ENCODE measurements at regions not wholly inside any gene's neighbourhood (a gene's known extent, or its start where the extent isn't known, plus 50 kb on each side); places are given as distances from the start of the nearest gene placed in this dataset.

DNA sequence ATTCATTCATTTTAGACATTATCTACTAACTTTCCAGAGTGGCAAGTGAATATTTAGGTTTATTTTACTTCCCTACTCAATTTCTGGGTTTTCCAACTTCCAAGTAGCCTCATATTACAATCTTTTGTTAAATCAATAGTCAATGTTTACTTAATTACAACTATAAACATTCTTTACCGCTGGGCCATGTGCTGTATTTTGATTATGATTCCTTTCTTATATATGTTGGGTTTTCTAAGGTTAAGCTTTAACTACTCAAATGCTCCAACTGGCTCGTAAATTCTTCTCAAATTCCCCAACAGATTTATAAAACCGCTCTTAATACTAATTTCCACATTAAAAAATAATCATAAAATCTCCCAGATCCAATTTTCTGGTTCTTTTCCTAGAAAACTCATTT, 110.1 kb upstream of the ABCA1 start:
- intact Hi-C loops (cut with micrococcal nuclease; ENCODE audit: unreplicated experiment), result no loop called here
- H2AFZ ChIP-seq (ENCODE audit: low read length), result no peak overlapping the region
- H3K9me2 ChIP-seq (ENCODE audit: insufficient read depth, low read length), result no peaks in the 10 kb centered on the region
- no peaks in the 10 kb centered on the region for H3K36me3 ChIP-seq (ENCODE audit: insufficient read depth, low read length)
- no peaks in the 10 kb centered on the region for H3K79me2 ChIP-seq (ENCODE audit: insufficient read depth, low read depth, low read length)
- no TSS peak for BruUV-seq (replicated peaks)
- H4K20me1 ChIP-seq (ENCODE audit: insufficient read depth, low read length), result no peaks in the 10 kb centered on the region
- peaks cover 10% of the 10 kb centered on the region for H3K9me3 ChIP-seq (ENCODE audit: low read length)
- no peak overlapping the region for H3K4me3 ChIP-seq (ENCODE audit: low read depth, low read length, poor library complexity, severe bottlenecking)
- ChIA-PET POLR2A (no interaction called here), CTCF (ENCODE audit: unreplicated experiment) (no interaction called here)
- H3K4me2 ChIP-seq (ENCODE audit: low read length), result no peak overlapping the region
- TF ChIP-seq CTCF (conservative IDR thresholded peaks at IDR 0.05; ENCODE audit: low read length) (no peak), EZH2phosphoT487 (IDR thresholded peaks at IDR 0.05; ENCODE audit: borderline replicate concordance, low read depth, low read length) (no peak)
- peaks cover 16% of the 10 kb centered on the region for H3K4me1 ChIP-seq (ENCODE audit: insufficient read depth, low read length, poor library complexity, severe bottlenecking)
- DNase-seq (ENCODE audit: low spot score), result no peak
- H3K27ac ChIP-seq (ENCODE audit: low read depth, low read length, poor library complexity, severe bottlenecking), result no peak overlapping the region

GRCh38 chr9:105039175-105039799, 111.3 kb upstream of the ABCA1 start:
- TF ChIP-seq EZH2phosphoT487 (IDR thresholded peaks at IDR 0.05; ENCODE audit: borderline replicate concordance, low read depth, low read length) (no peak), CTCF (conservative IDR thresholded peaks at IDR 0.05; ENCODE audit: low read length) (no peak)

DNA sequence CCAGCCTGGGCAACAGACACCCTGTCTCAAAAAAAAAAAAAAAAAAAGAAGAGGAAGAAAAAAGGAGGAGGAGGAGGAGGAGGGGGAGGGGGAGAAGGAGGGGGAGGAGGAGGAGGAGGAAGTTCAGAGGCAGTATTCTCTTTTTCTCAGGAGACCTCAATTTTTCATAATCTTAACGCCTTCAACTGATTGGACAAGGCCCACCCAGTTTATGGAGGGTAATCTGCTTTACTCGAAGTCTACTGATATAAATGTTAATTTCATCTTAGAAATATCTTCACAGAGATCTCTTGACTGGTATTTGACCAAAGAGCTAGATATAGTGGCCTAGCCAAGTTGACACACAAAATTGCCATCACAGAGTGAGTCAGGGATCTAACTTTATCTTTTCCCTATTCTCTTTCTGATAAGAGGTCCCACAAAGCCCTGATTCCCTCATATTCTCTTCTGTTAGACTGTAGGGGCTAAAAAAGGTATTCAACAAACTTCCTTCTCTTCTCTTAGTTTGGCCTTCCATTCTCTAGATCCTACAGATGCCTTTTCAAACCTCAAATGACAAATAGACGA, 115.5 kb upstream of the ABCA1 start:
- CTCF ChIA-PET (ENCODE audit: unreplicated experiment), result no interaction called here
- H3K36me3 ChIP-seq (ENCODE audit: insufficient read depth, low read length), result no peaks in the 10 kb centered on the region
- intact Hi-C loops (cut with micrococcal nuclease; ENCODE audit: unreplicated experiment), result no loop called here

More at GRCh38 chr9:105039175-105039799, 111.3 kb upstream of the ABCA1 start:
- Histone ChIP-seq H3K4me1 (ENCODE audit: insufficient read depth, low read length, poor library complexity, severe bottlenecking) (peaks cover 16% of the 10 kb centered on the region), H3K4me2 (ENCODE audit: low read length) (peak overlapping the region; percentile 47), H3K9me2 (ENCODE audit: insufficient read depth, low read length) (no peaks in the 10 kb centered on the region), H3K27ac (ENCODE audit: low read depth, low read length, poor library complexity, severe bottlenecking) (no peak overlapping the region), H4K20me1 (ENCODE audit: insufficient read depth, low read length) (no peaks in the 10 kb centered on the region), H3K4me3 (ENCODE audit: low read depth, low read length, poor library complexity, severe bottlenecking) (no peak overlapping the region), H3K36me3 (ENCODE audit: insufficient read depth, low read length) (no peaks in the 10 kb centered on the region), H3K79me2 (ENCODE audit: insufficient read depth, low read depth, low read length) (no peaks in the 10 kb centered on the region), H3K9me3 (ENCODE audit: low read length) (no peaks in the 10 kb centered on the region; the same call in 1 of the 2 replicates), H2AFZ (ENCODE audit: low read length) (peak overlapping the region; percentile 67)
- CTCF ChIA-PET (ENCODE audit: unreplicated experiment), result no interaction called here
- POLR2A ChIA-PET, result interaction anchor here (0.5 to 0.7 kb wide), 2 partner anchors 112 to 146 kb away, joined by 3 to 5 read pairs; no protein-coding TSS in a partner anchor
- no TSS peak for BruUV-seq (replicated peaks)
- intact Hi-C loops (cut with micrococcal nuclease; ENCODE audit: unreplicated experiment), result no loop called here
- peak; percentile 70 for DNase-seq (ENCODE audit: low spot score)

More for the DNA sequence above, 115.5 kb upstream of the ABCA1 start:
- no peaks in the 10 kb centered on the region for H3K9me2 ChIP-seq (ENCODE audit: insufficient read depth, low read length)
- POLR2A ChIA-PET, result interaction anchor here (0.9 to 1.1 kb wide), 2 partner anchors 13 to 281 kb away, joined by 3 to 4 read pairs; no protein-coding TSS in a partner anchor
- DNase-seq (ENCODE audit: low spot score), result no peak
- no peak overlapping the region for H3K27ac ChIP-seq (ENCODE audit: low read depth, low read length, poor library complexity, severe bottlenecking)
- TF ChIP-seq CTCF (conservative IDR thresholded peaks at IDR 0.05; ENCODE audit: low read length) (no peak), EZH2phosphoT487 (IDR thresholded peaks at IDR 0.05; ENCODE audit: borderline replicate concordance, low read depth, low read length) (no peak)
- H3K9me3 ChIP-seq (ENCODE audit: low read length), result no peaks in the 10 kb centered on the region; the same call in 1 of the 2 replicates
- no peaks in the 10 kb centered on the region for H4K20me1 ChIP-seq (ENCODE audit: insufficient read depth, low read length)
- H2AFZ ChIP-seq (ENCODE audit: low read length), result no peak overlapping the region
- H3K4me1 ChIP-seq (ENCODE audit: insufficient read depth, low read length, poor library complexity, severe bottlenecking), result peaks cover 14% of the 10 kb centered on the region
- no peaks in the 10 kb centered on the region for H3K79me2 ChIP-seq (ENCODE audit: insufficient read depth, low read depth, low read length)
- no TSS peak for BruUV-seq (replicated peaks)
- H3K4me3 ChIP-seq (ENCODE audit: low read depth, low read length, poor library complexity, severe bottlenecking), result no peak overlapping the region
- H3K4me2 ChIP-seq (ENCODE audit: low read length), result no peak overlapping the region

All from OCI-LY7 (cell line).